ENCODE measurements at regions not wholly inside any gene's neighbourhood (a gene's known extent, or its start where the extent isn't known, plus 50 kb on each side); places are given as distances from the start of the nearest gene placed in this dataset.

GRCh38 chr19:13556552-13556951, 50.3 kb upstream of the CACNA1A start:
- TF ChIP-seq, protein P1, sequence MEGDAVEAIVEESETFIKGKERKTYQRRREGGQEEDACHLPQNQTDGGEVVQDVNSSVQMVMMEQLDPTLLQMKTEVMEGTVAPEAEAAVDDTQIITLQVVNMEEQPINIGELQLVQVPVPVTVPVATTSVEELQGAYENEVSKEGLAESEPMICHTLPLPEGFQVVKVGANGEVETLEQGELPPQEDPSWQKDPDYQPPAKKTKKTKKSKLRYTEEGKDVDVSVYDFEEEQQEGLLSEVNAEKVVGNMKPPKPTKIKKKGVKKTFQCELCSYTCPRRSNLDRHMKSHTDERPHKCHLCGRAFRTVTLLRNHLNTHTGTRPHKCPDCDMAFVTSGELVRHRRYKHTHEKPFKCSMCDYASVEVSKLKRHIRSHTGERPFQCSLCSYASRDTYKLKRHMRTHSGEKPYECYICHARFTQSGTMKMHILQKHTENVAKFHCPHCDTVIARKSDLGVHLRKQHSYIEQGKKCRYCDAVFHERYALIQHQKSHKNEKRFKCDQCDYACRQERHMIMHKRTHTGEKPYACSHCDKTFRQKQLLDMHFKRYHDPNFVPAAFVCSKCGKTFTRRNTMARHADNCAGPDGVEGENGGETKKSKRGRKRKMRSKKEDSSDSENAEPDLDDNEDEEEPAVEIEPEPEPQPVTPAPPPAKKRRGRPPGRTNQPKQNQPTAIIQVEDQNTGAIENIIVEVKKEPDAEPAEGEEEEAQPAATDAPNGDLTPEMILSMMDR (IDR thresholded peaks at IDR 0.05): no peak
- no peak for TF ChIP-seq POLR2A (IDR thresholded peaks at IDR 0.05)
